HG03097 (cell line): ENCODE measurements at regions not wholly inside any gene's neighbourhood (a gene's known extent, or its start where the extent isn't known, plus 50 kb on each side); places are given as distances from the start of the nearest gene placed in this dataset.

ENCODE experiments used
- ATAC-seq: cut with Tn5 transposase; IDR thresholded peaks from one replicate; pipeline ENCODE4 v1.9.1; 2021; ENCODE audit not compliant: unreplicated experiment, low FRiP score

DNA sequence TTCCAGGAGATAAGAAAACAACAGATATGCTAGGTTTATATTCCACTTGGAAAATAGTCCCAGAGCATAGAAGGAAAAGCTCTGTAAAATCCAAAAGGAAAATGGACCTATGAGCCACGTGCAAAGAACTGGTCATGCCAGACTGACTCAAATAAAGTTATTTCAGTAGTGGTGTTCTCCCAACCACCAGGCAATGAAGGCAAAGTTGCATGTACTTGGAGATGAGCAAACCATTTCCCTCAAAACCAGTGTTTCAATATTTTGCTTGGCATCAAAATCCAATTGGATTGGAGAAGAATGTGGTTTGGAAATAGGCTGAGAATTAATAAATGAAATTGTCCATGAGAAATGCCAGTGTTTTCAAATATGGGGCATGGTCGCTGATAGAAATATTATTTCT is 237.5 kb downstream of the ICOS start:
- ATAC-seq, result no peak

DNA sequence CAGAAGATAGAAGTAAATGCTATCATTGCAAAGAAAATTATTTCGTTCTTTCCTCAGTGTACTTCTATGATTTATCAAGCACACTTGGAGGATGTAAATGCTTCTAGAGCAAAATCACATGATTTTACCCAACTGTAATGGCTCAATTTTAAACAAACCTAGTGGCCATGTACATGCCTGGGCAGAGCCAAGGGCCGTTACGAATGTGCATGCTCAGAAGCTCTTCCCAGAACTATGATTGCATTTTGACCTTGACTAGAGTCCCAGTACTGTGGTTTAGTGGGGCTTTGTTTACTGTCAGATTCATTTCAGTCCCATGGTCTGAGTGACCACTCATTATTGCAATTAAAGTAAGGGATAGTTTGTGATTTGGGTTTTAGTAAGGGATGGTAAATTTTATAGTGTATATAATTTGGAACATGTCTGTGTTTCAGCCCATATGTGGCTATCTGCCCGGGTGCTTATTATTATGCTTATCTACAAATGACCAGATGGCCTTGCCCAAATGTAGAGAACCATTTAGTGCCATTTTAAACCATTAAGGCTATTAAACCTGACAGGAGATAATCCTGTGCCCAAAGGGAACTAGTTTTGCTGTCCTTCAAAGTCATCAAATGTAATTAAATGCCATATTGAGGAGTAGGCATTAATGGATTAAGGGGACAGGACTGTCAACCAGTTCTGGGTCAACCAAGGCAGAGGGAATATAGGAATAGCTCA is 239.1 kb downstream of the ICOS start:
- no peak for ATAC-seq

DNA sequence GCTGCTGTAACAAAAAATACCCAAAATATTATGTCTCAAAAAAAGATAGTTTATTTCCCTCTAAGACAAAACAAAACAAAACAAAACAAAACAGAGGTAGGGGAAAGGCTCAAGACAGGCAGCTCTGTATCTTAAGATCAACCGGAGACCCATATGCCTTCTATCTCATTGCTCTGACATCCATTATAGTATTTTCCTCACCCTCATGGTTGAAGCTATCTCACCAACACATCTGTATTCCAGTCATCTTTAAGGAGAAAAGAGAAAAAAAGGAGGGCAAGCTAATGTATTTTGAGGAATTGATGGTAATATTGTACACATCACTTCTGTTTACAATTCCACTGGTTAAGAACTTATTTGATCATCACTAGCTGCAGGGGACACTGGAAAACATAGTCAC is 239.7 kb downstream of the ICOS start:
- ATAC-seq, result no peak

DNA sequence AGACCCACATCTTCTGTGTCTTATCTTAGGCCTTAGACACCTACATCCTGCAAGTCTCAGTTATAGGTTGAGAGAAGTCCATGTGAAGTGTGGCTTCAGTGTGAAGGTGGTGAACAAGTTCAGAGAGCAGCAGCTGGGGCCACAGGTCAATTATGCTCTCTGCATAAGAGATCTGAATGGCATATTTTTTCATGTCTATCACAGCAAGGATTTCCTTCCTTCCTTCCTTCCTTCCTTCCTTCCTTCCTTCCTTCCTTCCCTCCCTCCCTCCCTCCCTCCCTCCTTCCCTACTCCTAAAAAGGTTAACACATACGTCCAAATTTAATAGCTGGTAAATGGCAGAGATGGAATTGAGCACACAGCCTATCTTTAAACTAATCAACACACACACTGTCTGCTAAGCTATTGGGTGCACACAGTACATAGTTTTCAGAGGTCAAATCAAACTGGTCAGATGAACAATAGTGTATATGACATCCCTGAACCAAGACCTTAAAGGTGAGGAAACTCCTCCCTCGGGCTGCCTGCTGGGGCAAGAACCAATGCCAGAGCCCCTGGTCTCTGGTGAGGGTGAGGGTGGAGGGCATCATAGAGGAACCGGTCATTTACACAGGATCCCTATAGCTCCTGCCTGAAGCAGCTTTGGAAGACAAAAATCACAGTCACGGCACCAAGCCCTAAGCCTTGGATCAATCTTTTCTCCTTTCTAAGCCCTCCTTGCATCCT is 240.9 kb downstream of the ICOS start:
- ATAC-seq, result no peak

DNA sequence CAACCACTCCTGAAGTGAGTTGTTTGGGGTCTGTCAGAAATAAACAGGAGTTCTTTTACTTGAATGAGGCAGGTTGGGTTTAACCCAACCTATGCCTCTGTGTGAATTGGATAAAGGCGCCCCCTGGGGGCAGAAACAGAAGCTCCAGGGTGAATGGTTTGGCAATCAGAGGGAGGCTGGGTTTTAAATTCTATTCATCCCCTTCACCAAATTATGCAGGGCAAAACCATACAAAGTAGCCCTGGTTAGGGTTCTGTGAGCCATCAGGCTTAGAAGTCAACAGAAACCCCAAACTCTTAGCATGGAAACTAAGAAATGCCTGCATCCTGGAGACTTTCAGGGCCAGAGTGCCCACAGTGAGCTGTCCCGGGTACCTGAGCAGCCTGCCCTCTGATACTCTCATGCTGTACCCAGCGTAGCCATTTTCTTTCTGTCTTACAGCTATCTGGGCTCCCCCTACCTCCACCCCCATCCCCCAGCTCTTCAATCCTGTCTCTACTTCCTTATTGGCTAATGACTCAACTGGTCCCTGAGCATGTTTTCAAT is 241.5 kb downstream of the ICOS start:
- ATAC-seq, result no peak

DNA sequence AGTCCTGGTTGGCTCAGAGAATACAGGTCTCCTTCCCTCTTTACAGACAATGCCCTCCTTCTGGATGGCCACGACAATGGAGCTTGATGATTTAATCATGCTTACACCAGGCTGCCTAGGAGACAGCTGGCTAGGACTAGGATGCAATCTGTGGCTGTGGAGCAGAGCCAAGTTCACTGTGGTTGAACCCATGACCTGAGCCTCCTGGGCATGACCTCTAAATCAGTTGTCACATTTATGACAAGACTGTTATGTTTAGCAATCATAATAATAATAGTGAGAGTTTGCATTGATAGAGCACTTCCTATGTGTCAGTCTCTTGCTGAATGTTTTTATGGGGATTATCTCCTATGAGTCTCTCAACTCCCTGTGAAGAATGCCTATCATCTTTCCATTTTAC is 244.1 kb downstream of the ICOS start:
- ATAC-seq, result no peak

DNA sequence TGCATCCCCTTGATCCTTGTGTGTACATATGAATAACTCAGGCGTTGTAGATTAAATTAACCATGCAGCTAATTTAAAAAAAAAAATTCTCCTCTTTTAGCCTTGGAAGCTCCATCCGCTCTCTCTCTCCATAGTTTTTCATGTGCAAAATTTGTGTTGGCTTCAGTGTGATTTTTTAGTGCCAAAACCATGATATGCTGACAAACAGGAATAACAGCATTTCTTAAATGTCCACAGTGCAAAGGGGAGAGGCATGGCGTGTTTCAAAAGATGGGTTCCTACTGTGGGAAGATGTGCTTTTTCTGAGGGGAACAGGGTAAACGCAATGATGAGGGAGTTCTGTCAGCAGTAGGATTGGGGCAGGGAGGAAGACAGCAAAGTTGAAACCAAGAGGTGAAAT is 247.0 kb downstream of the ICOS start:
- no peak for ATAC-seq

DNA sequence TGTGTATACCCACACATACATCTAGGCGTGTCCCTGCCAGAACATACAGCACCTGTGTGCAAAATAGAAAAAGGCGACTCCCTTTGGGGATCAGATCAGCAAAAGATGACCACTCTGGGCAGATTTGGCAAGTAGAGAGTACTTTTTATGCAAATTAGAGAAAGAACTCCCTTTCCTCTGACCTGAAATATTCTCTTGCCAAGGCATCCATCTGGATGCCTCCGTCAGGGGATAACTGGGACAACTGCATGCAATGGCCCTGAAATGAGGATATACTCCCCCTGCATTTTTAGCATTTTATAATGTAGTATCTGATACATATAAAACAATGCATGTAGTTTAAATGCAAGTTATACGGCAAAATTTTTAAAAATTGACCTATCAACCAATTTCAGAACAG is 247.7 kb downstream of the ICOS start:
- ATAC-seq, result no peak

DNA sequence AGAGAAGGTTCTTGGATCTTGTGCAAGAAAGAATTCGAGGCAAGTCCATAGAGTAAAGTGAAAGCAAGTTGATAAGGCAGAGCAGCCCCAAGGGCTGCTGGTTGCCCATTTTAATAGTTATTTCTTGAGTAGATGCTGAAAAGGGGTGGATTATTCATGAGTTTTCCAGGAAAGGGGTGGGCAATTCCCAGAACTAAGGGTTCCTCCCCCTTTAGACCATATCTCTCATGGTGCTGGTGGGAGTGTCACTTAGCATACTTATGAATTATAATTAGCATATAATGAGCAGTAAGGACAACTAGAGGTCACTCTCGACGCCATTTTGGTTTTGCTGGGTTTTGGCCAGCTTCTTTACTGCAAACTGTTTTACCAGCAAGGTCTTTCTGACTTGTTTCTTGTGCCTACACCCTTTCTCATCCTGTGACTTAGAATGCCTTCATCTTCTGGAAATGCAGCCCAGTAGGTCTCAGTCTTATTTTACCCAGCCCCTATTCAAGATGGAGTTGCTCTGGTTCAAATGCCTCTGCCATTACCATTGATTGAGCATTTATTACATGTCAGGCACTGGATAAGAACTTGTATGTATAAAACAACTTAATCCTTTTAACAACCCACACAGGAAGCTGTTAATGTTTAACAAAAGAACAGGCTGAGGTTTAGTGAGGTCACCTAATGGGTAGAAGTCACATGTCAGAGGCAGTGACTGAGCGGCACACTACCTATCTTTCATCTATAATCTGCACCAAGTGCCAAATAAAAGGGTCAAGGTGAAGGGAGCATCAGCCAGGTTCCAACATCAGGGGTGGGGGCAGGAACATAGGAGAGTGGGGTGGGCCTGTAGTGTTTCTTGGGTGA is 250.9 kb downstream of the ICOS start:
- ATAC-seq, result peak; percentile 63

DNA sequence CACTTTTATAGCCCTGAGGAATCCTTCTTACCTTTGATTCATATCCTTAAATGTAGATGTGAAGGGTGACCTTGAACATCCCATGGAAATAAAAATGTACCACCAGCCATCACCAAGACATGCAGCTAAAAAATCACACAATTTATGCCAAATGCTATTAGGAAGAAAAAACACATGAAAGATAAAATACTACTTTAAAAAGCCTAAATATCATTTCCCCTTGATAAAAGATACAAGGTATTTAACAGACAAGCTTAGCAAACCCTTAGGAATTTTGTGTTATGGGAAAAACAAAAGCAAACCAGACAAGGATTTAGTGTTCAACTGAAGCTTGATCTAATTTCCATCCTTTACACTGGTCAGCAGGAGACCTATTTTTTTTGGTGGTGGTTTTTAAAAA is 255.0 kb downstream of the ICOS start:
- ATAC-seq, result no peak

DNA sequence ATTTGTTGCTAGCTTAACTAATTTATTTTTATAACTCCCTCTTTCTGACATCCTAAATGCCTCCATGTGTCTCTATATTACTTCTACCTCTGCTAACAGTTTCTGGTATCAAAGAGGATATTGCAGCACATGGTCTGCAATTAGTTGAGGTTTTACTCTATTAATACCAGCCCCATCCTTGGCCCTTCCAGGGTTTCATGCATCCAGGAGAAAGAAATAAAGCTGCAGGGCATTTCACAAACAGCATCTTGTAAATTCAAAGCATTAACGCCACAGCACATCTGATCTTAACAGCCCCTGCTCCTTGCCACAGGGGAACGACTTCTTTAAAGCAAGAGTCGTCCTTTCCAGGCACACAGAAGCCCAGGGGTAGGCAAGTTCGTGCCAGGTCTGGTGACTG is 258.9 kb downstream of the ICOS start:
- no peak for ATAC-seq

DNA sequence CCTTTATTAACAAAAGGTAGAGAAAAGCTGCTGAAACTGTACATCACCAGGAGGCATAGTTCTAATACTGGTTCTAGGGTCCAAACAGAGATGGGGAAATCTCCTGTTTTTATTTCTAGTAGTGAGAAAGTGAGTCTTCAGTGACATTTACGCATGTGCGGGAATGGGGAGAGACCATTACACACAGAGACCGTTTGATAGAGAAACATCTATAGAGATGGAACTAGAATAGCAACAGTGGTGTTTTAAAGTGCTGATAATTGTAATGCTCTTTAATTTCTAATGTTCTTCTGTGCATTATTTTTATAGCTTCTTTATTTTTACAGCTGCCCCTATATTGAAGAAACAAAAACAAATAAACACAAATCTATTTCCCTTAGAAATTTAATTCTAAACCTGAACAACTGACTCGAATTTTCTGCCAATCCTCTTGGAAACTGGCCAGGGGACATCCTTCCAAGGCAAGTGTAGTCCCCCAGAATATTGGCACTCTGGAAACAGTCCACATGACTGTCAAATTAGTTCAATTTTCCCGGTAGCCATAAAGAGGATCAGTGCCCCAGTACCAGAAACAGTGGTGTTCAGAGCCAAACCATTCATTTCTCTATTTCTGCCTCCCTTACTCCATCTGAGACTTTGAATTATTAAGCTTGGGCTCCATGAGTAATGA is 260.9 kb downstream of the ICOS start:
- ATAC-seq, result no peak

DNA sequence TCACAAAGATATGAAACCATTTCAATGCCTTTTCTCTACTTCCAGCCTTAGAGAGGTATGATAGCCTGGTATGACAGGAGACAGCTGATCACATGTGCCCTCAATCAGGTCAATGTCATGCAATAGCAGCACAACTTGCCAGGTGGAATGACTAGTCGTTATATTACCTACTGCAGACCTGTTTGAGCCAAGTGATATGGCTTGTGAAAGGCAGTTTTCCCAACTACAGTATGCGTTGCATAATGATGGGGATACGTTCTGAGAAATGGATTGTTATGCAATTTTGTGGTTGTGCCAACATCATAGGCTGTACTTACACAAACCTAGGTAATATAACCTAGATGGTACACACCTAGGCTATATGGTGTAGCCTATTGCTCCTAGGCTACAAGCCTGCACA is 262.8 kb downstream of the ICOS start:
- ATAC-seq, result no peak

DNA sequence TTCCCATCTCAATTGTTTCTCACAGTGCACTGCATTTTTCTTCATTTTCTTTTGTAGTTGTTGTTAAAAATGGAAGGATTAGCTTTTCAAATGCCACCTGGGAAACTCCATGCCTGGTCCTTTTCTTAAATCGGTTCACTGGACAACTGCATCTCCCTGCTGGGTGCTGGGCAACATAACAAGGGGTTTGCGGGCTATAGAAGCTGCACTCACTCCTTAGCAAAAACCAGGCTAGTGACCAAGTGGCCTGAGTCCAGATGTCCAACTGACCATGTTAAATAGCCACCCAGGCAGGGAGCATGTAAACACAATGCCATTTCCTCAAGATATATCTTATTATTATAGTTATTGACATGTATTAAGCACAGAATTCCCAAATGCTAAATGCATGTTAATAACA is 264.9 kb downstream of the ICOS start:
- ATAC-seq, result no peak

DNA sequence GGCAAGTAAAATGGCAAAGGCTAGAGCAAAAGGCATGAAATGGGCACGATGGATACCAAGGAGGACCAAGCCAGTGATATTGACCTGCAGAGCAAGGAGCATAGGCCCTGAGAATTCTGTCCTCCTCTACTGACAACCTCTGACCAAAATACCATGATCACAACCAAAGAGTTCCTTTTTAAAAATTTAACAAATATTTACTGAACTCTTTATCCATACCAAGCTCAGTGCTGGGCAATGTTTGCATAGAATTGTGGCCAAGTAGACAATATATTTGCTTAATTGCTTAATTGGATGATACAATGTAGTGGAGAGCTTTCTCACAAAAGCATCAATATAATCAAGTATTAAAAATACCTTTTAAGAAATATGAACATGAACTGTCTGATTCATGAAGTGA is 265.7 kb downstream of the ICOS start:
- ATAC-seq, result no peak

DNA sequence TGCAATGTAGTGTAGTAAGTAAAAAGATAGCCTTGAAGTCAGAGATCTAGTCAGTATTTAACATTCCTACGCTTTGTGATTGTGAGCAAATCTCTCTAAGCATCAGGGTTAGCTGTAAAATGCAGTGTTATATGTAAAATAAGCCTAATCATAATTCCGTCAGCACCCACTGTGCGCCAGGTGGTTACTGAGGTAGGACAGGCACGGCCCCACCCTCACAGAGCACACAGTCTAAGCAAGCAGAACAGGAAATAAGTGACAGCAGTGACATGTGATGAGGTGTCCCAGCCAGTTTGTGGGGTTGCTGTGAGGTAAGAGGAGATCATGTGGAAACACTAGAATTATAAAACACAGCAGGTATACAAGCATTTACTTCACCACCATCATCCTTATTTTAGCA is 267.1 kb downstream of the ICOS start:
- no peak for ATAC-seq

DNA sequence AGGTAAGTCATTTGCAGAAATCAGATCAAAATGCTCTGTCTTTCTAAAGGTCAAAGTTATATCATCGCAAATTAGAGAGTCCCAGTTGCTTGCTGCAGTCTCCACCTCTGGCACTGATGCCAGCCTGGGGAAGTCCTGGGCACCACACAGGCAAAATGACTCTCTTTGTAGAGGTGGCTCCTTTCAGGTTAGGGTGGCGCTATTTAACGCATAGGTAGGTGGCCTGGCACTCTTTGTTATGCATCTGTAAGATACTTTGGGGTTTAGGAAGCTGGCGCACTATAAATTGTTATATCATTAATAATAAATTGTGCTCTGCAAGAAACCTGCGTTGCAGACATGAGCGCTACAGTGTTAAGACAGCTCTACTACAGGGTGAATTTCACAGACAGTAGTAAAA is 268.5 kb downstream of the ICOS start:
- no peak for ATAC-seq

DNA sequence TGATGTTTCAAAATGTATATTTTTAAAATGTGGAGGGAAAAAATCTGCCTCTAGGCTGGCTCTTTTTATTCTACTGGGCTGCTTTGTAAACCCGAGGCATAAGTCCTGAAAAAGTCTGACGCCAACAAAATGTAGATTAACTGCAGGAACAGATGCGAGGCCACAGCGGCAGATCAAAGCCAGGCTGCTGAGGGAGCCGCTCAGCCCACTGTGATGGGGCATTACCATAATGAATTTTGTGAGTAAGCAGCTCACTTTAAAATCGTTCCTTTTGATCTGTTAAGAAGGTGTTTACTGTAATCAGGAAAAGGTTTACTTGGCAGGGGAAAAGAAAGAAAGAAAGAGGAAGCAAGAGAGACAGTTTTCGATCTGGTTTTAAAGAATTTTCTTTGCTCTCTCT is 269.0 kb downstream of the ICOS start:
- ATAC-seq, result no peak

DNA sequence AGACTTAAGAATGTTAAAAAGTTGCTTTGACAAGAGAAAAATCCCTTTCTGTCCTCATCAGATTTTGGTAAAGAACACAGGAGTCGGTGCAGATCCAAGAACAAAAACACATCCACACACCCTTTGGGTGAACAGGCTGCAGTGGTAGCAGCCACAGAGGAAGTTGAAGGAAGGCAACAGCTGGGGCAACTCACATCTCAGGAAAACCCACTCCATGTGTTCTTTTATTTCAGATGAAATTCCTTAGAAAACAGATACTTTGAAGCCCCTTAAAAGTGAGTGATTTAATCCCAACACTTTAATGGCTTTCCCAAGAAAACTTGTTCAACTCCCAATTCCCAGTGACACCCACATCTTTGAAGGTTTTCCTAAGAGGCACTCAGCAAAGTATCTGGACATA is 271.3 kb downstream of the ICOS start:
- ATAC-seq, result no peak

DNA sequence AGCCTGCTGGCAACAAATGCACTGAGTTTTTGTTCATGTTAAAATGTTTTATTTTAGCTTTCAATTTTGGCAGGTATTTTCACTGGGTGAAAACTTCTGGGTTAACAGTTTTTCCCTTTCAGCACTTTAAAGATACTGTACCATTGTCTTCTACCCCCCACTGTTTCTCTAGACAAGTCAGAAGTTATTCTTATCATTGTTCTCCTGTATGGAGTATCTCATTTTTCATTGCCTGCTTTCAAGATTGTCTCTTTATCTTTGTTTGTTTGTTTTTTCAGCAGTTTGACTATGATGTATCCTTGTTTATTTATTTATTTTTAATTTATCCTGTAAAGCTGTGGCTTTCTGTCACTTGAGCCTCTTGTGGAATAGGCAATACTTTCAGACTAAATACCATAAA is 277.0 kb downstream of the ICOS start:
- no peak for ATAC-seq

DNA sequence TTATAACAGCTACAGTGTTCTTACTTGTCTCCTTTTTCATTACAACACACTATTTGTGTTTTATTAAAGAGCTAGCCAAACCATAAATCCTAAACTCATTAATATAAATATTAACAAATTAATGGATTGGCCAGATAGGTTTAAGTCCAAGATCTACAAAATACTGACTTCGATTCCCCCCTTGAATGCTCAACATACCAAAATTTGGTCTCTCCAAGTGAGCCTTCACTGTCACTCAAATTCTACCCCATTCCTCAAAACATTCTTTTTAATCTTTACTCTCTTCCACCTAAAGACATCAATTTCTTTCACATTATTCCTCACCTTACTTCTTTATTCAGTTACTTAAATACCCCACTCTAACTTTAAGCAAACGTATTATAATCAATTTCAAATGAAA is 281.5 kb downstream of the ICOS start:
- ATAC-seq, result no peak
